Suppressor macrophage treated with lipopolysaccharide for 4 hours (primary cell): ENCODE measurements at regions not wholly inside any gene's neighbourhood (a gene's known extent, or its start where the extent isn't known, plus 50 kb on each side); places are given as distances from the start of the nearest gene placed in this dataset.

Source experiments
- DNase-seq: peaks from one replicate; pipeline ENCODE4 v3.0.0-alpha.2; 2020

GRCh38 chr3:23078735-23079134 lies 124.4 kb upstream of the UBE2E2 start:
- no peak for DNase-seq

- no peak for DNase-seq
Measured at GRCh38 chr3:23079976-23080375, 123.2 kb upstream of the UBE2E2 start.

GRCh38 chr3:23083701-23084100 lies 119.4 kb upstream of the UBE2E2 start:
- no peak for DNase-seq

GRCh38 chr3:23084367-23084766 lies 118.8 kb upstream of the UBE2E2 start:
- no peak for DNase-seq

- DNase-seq, result no peak
Measured at GRCh38 chr3:23085261-23085660, 117.9 kb upstream of the UBE2E2 start.

GRCh38 chr3:23086331-23086730 lies 116.8 kb upstream of the UBE2E2 start:
- no peak for DNase-seq

DNA sequence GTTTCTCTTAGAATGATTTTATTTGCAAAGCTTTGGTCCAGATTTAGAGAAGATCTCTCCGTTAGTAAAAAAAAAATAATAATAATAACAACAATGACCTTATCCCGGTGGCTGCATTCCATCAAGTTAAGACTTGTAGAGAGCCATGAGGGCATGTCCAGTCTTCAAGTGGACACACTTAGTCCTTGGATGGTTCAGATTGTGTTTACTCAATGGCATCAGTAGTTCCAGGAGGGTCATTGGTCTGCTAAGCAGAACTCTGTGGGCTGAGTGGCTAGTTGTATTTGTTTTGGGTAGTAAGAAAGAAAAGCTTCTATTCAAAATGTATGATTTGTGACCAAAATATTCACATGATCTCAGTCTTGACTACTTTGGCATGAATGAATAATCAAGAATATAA lies 116.3 kb upstream of the UBE2E2 start:
- no peak for DNase-seq

DNA sequence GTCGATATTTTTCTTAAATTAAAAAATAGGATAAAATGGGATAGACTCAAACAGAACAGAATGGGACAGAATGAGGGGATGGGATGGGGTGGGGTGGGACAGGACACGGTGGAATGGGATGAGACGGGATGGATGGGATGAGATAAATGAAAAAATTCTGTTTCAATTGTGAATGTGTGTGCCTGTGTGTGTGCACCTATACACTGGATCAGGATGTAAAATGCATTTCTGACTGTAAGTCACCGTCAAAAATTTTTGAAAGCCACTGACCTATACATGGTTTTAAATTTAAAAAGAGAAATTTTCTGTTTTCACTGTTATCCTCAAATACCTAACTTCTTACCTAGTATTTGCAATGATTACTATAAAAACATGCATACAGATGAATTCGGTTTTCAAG lies 108.7 kb upstream of the UBE2E2 start:
- DNase-seq, result no peak

DNA sequence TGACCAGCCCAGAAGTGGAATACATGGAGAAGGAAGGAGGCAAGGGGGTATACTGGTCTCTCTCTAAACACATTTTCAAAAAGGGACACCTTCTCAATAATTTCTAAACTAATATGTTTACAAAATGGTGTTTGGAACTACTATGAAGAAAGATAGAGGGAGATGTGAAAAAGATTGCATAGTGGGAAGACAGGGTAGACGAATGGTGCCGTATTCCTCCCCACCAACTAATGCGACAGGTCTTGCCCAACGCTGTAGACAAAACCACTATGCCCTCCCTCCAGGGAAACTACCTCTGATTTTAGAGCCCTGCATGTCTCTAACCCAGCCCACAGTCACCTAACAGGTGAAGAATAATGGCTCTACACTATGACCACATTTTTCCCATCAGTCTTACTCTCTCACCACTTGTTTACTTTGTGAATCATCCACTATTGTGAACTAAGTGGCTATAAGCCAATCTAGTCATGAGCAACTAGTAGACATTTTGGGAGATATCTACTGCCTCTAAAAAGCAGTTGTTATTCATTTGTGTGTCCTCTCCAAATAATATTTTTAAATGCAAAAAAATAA lies 108.2 kb upstream of the UBE2E2 start:
- no peak for DNase-seq

- no peak for DNase-seq
Measured at GRCh38 chr3:23096041-23096440, 107.1 kb upstream of the UBE2E2 start.

GRCh38 chr3:23099021-23099420 lies 104.1 kb upstream of the UBE2E2 start:
- no peak for DNase-seq

DNA sequence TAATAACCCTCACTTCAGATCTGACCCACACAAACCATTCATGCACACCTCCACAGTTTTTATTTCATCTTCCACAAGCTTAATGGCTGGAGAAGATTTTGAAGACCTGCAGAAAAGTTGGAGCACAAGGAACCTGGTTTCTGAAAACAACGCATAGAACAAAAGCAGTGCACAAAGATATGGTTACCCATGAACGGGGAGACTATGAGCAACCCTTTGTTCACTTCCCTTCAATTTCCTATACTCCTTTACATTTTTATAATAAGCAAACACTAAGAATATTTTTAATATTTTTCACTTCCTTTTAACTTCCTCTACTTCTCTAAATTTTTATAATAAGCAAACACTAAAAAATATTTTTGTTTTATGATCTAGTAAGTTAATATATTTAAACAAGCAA lies 103.5 kb upstream of the UBE2E2 start:
- no peak for DNase-seq

- no peak for DNase-seq
Measured at GRCh38 chr3:23100106-23100505, 103.0 kb upstream of the UBE2E2 start.

DNA sequence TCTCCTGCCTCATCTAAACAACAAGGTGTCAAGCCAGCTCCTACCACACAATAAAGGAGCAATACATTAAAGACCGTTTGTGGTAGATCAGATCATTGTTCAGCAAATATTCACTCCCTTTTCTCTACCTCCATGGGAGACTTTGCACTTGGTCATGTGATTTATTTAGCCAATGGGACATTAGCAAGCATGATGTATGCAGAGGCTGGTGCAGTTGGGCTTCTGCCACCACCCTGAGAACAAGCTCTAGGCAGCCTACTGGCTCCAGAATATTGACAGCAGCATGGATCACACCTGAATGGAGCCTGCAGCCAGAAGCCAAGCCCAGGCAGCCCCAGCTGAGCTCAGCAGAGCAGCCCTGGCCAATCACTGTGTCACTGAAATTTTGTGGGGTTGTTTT lies 99.4 kb upstream of the UBE2E2 start:
- DNase-seq, result no peak

GRCh38 chr3:23105048-23105447 lies 98.1 kb upstream of the UBE2E2 start:
- no peak for DNase-seq

GRCh38 chr3:23106666-23107065 lies 96.5 kb upstream of the UBE2E2 start:
- DNase-seq, result no peak

GRCh38 chr3:23107221-23107620 lies 95.9 kb upstream of the UBE2E2 start:
- DNase-seq, result no peak

DNA sequence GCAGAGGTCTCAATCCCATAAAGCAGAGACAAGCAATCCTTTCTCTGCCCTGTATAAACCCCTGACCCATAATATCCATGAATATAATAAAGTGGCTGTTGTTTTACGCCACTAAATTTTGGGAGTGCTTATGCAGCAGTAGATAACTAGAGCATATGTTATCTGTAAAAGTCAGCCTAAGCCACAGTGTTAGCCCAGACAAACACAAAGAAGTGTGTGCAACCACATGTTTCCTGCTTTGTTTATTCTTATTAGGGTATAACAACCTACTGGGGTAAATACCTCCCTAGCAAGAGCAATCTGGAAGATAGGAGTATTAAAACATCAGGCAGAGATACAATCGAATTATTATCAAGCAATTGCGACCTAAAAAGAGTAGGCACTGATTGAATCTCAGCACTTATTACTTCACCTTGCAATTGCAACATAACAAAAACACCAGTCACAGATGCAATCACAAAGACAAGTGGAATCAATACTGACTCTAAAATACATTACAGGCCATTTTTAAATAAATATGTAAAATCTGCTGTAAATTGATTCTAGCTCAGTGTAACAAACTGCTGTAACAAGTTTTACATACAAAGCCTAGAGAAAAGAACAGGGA lies 94.6 kb upstream of the UBE2E2 start:
- no peak for DNase-seq

GRCh38 chr3:23111286-23111685 lies 91.8 kb upstream of the UBE2E2 start:
- no peak for DNase-seq

DNA sequence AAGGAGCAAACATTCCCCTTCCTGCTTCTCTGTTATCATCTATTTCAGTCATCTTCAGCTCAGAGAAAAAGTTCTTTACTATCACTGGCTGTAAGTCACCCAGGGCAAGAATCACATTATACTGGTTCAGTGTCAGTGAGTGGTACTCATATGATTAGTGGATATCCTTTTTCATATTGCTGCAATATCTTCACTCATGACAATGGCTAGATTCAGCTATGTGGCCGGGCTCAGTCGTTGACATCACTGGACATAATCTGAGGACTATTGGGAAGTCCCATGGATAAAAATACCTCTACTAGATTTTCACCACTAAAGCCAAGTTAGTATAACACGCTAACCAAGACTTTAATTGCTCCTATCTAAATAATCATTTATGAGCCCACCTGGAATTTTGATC lies 91.3 kb upstream of the UBE2E2 start:
- DNase-seq, result peak; percentile 57

DNA sequence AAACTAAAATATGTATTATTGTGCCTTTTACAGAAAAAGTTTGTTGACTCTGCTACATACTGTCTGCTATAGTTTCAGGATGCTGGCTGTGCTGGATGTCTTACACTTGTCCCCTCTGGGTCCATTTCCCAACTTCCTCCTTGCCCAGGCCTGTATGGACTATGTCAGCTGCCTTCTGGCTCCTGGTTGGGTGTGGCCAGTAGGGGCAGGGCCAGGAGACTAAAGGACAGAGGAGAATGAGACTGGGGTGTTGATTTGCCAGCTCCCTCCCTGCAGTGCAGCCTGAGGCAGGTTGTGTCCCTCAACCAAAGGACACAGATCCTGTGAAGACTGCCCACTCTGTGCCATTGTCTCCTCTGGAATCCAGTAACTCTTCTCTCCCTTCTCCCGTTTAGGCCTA lies 90.6 kb upstream of the UBE2E2 start:
- peak; percentile 57 for DNase-seq

DNA sequence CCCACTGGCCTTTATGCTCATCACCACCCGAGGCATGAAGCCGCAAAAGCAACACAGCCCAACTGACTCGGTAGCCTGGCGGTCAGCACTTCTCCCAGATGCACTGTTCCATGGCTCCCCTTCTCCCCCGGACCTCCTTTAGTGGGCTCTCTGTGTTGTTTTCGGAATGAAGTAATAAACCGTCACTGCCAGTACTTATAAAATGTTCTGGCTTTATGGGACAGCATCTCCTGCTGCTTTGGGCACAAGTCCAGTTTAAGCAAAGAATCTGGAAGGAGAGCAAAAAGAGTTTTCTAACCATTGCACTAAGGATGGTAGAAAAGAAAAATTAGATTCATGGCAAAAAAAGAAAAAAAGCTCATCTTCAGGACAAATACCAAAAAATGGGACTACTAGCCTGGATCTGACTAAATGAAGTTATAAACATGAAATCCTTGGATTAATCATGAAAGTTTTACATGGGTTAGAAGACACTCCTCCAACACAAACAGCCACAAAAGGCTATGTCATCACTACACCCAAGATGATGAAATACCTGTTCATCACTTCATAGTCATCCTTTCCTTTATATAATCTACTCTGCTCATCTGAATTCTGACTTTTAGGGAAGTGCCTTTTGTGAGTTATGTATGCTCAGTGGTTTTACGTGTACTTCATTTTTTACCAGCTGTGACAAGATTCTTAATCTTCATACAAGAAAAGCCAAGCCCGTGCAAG lies 89.5 kb upstream of the UBE2E2 start:
- DNase-seq, result peak; percentile 87

- DNase-seq, result no peak
Measured at GRCh38 chr3:23114432-23114831, 88.7 kb upstream of the UBE2E2 start.

DNA sequence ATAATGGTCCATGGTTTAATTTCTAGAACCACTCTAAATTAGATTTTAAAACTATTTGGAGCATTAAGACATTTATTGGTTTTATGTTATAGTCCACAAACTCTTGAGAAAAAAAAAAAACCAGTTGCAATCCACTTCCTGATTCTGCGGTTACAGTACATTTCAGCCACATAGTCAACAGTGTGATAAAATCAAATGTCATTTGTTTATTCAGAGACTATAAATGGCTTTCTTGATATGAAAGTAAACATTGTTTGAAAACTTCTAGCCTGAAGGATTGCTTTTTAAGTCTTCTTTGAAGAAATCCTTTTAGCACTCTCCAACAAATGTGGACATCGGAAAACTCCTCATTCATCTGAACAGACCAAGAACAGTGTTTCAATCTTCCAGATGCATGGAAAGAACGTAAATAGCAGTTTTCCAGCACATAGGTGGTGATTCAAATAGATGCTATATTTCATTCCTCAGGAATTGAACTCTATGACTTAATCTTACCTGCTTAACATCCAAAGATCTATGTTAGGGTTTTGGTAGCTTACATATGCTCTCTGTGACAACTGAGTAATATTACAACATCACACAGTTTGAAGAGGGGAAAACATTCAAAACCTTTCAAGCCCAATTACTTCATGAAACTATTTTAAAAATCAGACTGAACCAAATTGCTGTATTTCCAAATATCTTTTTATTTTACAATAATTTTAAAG lies 87.8 kb upstream of the UBE2E2 start:
- peak; percentile 40 for DNase-seq
